AG09319 (cell line): ENCODE measurements at regions not wholly inside any gene's neighbourhood (a gene's known extent, or its start where the extent isn't known, plus 50 kb on each side); places are given as distances from the start of the nearest gene placed in this dataset.

Experiments
- DNase-seq: peaks from one replicate; pipeline ENCODE4 v3.0.0-alpha.2; 2010; ENCODE audit warnings: low read depth; ENCODE audit errors: extremely low read depth
- CTCF ChIP-seq: IDR thresholded peaks from 2 replicates; pipeline ENCODE4 v1.5.1; 2011; ENCODE audit warnings: low read depth, mild to moderate bottlenecking, inconsistent platforms, low read length, moderate library complexity

GRCh38 chr3:34599595-34599994 lies 801.2 kb downstream of the PDCD6IP start:
- TF ChIP-seq CTCF = no peak
- DNase-seq = no peak

DNA sequence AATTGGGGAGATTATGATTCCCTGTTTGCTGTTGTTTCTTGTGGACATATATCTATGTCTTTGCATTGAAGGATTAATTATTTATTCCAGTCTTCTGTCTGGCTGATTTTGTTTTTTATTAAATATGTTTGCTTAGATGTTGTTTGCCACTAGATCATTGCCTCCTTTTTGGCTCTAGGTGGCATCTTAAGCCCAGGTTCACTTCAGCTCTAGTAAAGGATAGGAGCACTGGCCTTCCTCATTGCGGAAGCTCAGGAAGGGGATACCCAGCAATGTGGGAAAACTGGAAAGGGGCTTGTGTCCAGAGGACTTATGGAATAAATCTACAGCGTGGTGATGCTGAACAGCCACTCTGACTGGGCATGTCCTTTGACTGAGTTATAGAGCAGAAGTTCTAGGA lies 821.6 kb downstream of the PDCD6IP start:
- TF ChIP-seq CTCF = no peak
- no peak for DNase-seq

GRCh38 chr3:34626699-34627098 lies 828.3 kb downstream of the PDCD6IP start:
- TF ChIP-seq CTCF = no peak
- no peak for DNase-seq

DNA sequence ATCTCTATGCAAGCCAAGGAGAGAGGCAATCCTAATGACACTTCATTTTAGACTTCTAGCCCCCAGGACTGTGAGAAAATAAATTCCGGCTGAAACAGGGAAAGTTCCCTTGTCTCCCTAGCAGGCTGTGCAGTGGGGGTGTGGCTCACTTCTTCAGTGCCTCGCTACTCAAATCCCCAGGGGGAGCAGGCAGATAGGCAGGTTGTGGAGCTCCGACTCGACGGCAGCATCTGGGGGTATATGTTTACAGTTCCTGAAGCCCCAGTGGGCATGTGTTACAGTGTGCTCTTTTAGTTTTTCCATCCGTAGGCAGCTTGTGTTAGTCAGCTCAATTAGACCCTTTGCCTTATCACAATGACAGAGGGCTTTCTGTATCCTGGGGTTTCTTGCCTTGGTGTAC lies 836.5 kb downstream of the PDCD6IP start:
- no peak for TF ChIP-seq CTCF
- DNase-seq = no peak

GRCh38 chr3:34635352-34635850 lies 837.0 kb downstream of the PDCD6IP start:
- TF ChIP-seq CTCF = no peak
- no peak for DNase-seq

- TF ChIP-seq CTCF = no peak
- DNase-seq = no peak
Observed at GRCh38 chr3:34646911-34647460, 848.6 kb downstream of the PDCD6IP start.

DNA sequence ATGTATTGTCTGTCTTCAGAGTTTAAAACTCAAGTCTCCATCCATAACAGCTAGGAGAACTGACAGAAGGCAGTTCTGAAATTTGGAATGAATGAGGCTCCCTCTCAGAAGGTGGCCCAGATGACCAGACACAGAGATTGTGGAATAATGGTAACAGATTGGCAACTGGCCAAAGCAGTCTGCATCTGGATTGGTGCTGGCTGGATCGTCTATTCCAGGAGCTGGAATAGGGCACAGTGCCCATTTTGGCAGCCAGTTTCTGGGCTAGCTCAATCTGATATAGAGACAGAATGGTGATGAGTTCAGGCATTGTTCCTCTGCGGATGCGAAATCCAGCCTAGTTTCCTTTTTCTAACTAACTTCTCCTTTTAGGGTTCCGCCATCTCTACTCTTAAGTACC lies 851.7 kb downstream of the PDCD6IP start:
- DNase-seq = no peak
- TF ChIP-seq CTCF = no peak
